ENCODE measurements at regions not wholly inside any gene's neighbourhood (a gene's known extent, or its start where the extent isn't known, plus 50 kb on each side); places are given as distances from the start of the nearest gene placed in this dataset.

DNA sequence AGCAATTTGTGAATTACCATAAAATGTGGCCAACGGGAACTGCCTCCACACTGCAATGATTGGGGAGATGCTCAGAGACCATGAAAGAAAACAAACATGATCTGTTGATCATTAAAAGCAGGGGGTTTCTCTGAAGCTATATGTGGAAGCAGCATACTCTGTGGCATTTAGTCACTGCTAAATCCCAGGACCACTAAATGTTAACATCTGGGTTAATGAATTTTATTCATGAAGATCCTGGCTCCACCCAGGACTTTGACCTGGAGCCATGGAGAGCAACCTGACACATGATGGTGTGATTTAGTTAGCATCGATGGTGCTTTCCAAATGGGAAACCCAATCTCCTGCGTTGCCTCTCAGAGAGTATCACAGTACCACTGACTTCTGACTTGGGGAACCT lies 497.8 kb downstream of the AGTPBP1 start:
- TF ChIP-seq, protein P1, sequence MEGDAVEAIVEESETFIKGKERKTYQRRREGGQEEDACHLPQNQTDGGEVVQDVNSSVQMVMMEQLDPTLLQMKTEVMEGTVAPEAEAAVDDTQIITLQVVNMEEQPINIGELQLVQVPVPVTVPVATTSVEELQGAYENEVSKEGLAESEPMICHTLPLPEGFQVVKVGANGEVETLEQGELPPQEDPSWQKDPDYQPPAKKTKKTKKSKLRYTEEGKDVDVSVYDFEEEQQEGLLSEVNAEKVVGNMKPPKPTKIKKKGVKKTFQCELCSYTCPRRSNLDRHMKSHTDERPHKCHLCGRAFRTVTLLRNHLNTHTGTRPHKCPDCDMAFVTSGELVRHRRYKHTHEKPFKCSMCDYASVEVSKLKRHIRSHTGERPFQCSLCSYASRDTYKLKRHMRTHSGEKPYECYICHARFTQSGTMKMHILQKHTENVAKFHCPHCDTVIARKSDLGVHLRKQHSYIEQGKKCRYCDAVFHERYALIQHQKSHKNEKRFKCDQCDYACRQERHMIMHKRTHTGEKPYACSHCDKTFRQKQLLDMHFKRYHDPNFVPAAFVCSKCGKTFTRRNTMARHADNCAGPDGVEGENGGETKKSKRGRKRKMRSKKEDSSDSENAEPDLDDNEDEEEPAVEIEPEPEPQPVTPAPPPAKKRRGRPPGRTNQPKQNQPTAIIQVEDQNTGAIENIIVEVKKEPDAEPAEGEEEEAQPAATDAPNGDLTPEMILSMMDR (IDR thresholded peaks at IDR 0.05) = no peak
- TF ChIP-seq POLR2A (IDR thresholded peaks at IDR 0.05) = no peak
